Immature natural killer cell (primary cell): ENCODE measurements at regions not wholly inside any gene's neighbourhood (a gene's known extent, or its start where the extent isn't known, plus 50 kb on each side); places are given as distances from the start of the nearest gene placed in this dataset.

Experiments
- DNase-seq, 3 donors: peaks; one replicate each; pipeline ENCODE4 v3.0.0; 2022; ENCODE audit warnings: mixed read lengths in 1 of 3
- H3K27ac Mint-ChIP-seq, 6 donors: one replicate each; pipeline ENCODE4 v1.8.0; 2020; ENCODE audit warnings: mixed read lengths in 6 of 6, mild to moderate bottlenecking in 5 of 6, inconsistent platforms in 4 of 6, moderate library complexity in 3 of 6
- H3K27me3 Mint-ChIP-seq, 3 donors: one replicate each; pipeline ENCODE4 v1.8.0; 2020 to 2021; ENCODE audit warnings: low read depth in 3 of 3, mild to moderate bottlenecking in 3 of 3, mixed read lengths in 3 of 3, moderate library complexity in 3 of 3, inconsistent platforms in 1 of 3
- H3K36me3 Mint-ChIP-seq, 3 donors: one replicate each; pipeline ENCODE4 v1.8.0; 2020; ENCODE audit warnings: mixed read lengths in 3 of 3, inconsistent platforms in 2 of 3, mild to moderate bottlenecking in 2 of 3
- H3K4me1 Mint-ChIP-seq, 2 donors: one replicate each; pipeline ENCODE4 v1.8.0; 2020; ENCODE audit warnings: inconsistent platforms in 2 of 2, mild to moderate bottlenecking in 2 of 2, mixed read lengths in 2 of 2, moderate library complexity in 1 of 2
- H3K4me3 Mint-ChIP-seq, 5 donors: one replicate each; pipeline ENCODE4 v1.8.0; 2020; ENCODE audit warnings: mild to moderate bottlenecking in 5 of 5, mixed read lengths in 5 of 5, inconsistent platforms in 3 of 5, moderate library complexity in 3 of 5
- H3K9me3 Mint-ChIP-seq, 6 donors: one replicate each; pipeline ENCODE4 v1.8.0; 2020; ENCODE audit warnings: mild to moderate bottlenecking in 6 of 6, mixed read lengths in 6 of 6, inconsistent platforms in 4 of 6, moderate library complexity in 3 of 6

DNA sequence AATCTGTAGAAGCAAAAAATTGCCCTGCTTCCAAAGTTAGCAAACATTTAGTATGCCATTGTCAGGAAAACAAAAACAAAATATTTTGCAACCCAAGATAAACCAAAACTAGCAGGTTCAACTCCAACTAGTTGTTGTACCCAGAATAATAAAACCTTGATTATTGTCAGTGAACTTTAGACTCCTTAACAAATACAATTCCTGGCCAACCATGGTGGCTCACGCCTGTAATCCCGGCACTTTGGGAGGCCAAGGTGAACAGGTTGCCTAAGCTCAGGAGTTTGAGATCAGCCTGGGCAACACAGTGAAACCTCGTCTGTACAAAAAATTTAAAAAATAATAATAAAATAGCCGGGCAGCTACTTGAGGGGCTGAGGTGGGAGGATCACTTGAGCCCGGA, 53.6 kb upstream of the EPCAM start:
- Mint-ChIP-seq H3K27me3 (peaks cover under 1 to 4% (median 2%) of the 10 kb centered on the region in 3 donors), H3K4me3 (no peak overlapping the region), H3K36me3 (no peaks in the 10 kb centered on the region), H3K27ac (no peak overlapping the region), H3K4me1 (no peaks in the 10 kb centered on the region), H3K9me3 (no peaks in the 10 kb centered on the region)
- no peak for DNase-seq

DNA sequence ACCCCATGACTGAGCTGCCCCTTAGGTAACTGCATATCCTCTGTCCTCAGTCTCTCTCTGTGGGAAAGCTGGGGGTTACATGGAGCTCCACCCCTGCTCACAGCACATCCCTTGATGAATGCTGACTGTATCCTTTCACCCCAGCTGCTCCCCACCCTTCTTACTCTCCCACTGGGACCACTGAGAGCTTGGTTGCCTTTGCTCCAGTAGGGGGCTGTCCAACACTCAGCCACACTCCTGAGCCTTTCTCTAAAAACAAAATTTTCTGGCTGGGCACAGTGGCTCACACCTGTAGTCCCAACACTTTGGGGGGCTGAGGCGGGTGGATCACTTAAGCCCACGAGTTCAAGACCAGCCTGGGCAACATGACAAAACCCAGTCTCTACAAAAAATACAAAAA, 55.4 kb upstream of the EPCAM start:
- no peak for DNase-seq
- no peak overlapping the region for H3K27ac Mint-ChIP-seq
- peaks cover 0 to 6% of the 10 kb centered on the region in 2 donors for H3K4me1 Mint-ChIP-seq

DNA sequence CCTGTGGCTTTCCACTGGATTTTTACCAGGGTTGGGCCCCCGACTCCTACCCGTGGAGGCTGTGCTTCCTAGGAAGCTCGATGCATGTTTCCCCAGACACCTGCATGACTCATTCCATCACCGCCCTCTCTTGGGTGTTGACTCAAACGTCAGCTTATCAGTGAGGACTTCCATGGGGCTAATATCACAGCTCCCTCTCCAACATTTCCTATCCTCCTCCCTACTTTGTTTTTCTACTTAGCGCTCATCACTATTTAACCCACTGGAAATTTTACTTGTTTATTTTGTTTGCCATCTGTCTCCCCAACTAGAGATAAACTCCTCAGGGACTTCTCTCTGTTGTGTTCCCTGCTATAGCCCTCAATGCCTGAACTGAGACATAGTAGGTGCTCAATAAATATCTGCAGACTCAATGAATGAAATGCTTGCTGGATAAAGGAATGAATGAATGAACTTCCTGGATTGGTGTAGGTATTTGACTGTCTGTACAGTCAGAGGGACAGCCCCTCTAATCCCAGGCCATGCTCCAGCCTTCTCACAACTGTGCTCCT, 55.9 kb upstream of the EPCAM start:
- no peak overlapping the region for H3K27ac Mint-ChIP-seq
- no peak overlapping the region for H3K4me3 Mint-ChIP-seq
- H3K36me3 Mint-ChIP-seq, result no peaks in the 10 kb centered on the region
- no peaks in the 10 kb centered on the region for H3K9me3 Mint-ChIP-seq
- no peak for DNase-seq
- H3K4me1 Mint-ChIP-seq, result peaks cover 0 to 6% of the 10 kb centered on the region in 2 donors
- H3K27me3 Mint-ChIP-seq, result peaks cover 0 to 6% (median 1%) of the 10 kb centered on the region in 3 donors

More for the DNA sequence above, 55.4 kb upstream of the EPCAM start:
- Mint-ChIP-seq H3K36me3 (no peaks in the 10 kb centered on the region), H3K9me3 (no peaks in the 10 kb centered on the region), H3K4me3 (no peak overlapping the region), H3K27me3 (peaks cover 0 to 6% (median 1%) of the 10 kb centered on the region in 3 donors)

DNA sequence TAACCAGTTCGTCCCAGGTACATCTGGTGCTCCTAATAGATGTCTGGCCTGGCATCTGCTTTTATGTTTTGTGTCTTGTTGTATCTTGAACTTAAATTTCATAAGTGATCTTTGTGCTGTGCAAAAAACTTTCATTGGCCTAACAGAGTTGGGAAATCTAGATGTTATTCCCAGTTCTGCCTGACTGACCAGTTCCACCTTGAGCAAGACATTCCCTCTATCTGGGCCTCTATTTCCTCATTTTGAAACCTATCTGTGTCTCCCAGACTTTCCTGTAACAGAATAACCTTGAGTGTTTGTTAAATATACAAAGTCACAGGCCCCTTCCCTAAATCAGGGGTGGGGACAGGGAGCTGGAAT, 56.6 kb upstream of the EPCAM start:
- H3K4me1 Mint-ChIP-seq, result peaks cover 0 to 6% of the 10 kb centered on the region in 2 donors
- DNase-seq, result no peak
- H3K27ac Mint-ChIP-seq, result no peak overlapping the region
- peaks cover 0 to 6% (median 1%) of the 10 kb centered on the region in 3 donors for H3K27me3 Mint-ChIP-seq
- no peaks in the 10 kb centered on the region for H3K9me3 Mint-ChIP-seq
- no peak overlapping the region for H3K4me3 Mint-ChIP-seq
- no peaks in the 10 kb centered on the region for H3K36me3 Mint-ChIP-seq

DNA sequence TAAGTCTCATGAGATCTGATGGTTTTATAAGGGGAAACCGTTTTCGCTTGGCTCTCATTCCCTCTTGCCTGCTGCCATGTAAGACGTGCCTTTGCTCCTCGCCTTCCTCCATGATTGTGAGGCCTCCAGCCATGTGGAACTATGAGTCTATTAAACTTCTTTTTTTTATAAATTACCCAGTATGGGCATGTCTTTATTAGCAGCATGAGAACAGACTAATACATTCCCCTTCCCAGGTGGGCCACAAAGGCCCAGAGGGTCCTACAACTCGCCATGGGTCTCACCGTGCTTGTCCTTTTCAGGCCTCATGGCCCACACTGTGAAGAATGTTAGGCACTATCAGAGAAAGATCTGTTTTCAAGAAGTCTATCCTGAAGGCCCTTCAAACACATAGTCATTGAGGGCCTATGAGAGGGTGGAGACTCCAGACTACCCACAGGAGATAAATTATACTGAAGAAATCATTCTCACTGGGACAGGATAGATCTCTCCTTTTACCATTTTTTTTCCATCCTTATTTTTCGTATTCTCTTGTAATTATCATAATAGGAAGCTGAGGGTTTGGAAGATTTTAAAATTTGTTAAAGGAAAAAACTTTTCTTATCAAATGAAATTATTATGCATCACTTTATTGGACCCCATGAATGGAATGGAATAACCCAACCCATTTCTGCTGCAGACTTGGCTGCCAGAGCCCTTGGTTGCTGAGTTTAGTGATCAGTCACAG, 57.2 kb upstream of the EPCAM start:
- no peaks in the 10 kb centered on the region for H3K36me3 Mint-ChIP-seq
- peaks cover 0 to 6% (median 1%) of the 10 kb centered on the region in 3 donors for H3K27me3 Mint-ChIP-seq
- no peak overlapping the region for H3K27ac Mint-ChIP-seq
- H3K4me1 Mint-ChIP-seq, result peaks cover 0 to 6% of the 10 kb centered on the region in 2 donors
- H3K4me3 Mint-ChIP-seq, result no peak overlapping the region
- no peaks in the 10 kb centered on the region for H3K9me3 Mint-ChIP-seq
- no peak for DNase-seq

DNA sequence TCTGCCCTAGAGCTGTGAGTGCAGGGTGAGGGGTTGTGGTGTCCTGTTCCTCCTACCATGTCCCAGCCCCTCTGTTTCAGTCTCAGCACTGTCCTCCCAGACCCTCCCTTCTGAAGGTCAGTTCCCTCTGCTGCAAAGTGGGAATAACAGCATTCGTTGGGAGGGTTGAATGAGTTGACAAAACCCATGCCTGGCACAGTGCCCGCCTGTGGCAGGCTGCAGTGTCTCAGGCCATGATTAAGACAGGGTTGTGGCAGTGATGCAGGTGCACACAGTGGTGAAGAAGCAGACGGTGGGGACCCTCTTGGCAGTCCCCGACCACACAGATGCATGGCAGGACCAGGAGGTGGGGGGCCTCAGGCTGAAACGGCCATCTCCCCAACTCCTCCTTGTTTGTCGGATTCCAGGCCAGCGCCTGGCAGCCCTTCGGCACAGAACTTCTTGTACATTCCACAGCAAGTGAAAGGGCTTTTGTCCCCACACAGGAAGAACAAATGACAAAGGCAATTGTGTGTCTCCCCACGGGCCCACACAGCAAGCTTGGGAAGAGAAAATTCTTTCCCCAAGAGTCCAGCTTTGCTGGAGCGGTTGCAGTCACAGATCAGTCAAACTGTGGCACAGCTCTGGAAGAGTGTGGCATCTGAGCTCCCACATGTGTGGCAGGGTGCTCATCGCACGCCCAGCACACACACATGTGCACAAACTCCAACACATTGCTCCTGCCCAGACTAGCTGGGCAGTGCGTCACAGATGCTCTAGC, 58.1 kb upstream of the EPCAM start:
- Mint-ChIP-seq H3K36me3 (no peaks in the 10 kb centered on the region), H3K9me3 (no peaks in the 10 kb centered on the region), H3K27me3 (peaks cover 0 to 6% (median 1%) of the 10 kb centered on the region in 3 donors), H3K4me1 (peaks cover 0 to 6% of the 10 kb centered on the region in 2 donors), H3K4me3 (no peak overlapping the region), H3K27ac (peak overlapping the region in 1 of 6 donors; percentile 67)
- DNase-seq, result no peak

DNA sequence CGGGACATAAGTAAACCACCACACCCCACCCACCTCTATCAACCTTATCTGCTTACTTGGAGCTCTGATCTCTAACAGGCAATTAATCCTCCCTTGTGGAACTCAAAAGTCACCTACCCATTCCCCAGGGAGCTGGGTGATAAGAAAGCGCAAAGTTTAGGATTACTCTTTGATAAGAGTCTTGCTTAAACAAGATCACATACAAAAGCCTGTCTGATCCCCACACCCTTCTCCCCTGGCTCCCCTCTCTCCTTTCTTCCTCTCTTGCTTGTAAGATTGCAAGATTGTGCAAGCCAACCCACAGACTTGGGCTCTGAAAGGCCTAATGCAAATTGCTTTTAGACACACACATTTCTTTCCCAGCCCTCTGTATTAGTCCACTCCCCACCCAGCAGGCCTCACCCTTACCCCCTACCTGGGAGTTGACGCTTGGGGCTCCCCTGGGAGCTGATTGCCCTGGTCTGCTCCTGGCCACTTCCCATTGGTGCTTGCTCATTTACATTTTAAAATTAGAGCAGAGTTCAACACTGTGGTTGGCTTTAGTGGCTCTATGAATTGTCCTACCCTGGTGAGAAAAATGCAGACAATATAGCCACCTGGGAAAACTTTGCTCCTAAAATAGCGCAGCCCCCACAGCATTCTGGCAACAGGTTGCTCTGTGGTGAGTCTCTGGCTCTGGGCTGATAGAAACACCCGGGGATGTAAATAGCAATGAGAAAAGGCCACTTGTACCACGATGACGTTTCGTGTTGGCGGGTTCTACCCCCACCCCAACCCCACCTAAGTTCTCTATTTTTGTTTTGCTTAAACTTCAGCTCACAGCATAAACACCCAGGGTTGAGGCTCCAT, 58.9 kb upstream of the EPCAM start:
- no peak overlapping the region for H3K4me3 Mint-ChIP-seq

DNA sequence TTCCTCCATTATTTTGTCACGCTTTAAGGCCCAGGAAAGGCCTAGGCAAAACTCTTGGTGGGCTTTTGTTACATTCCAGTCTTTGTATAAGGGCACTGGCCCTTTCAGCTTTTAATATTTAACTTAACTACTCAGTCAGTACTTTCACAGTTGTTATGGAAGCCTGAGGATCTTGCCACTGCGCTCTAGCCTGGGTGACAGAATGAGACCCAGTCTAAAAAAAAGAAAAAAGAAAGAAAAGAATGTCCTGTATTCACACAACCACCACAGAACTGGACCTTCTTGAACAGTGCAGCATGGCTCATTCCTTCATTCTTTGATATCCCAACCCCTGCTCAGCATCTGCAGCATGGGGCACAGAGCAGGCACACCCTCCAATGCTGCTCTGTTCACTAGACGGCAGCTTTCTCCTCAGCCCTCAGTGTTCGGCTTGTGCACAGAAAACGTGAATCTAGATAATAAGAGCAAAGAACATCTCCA, 59.6 kb upstream of the EPCAM start:
- Mint-ChIP-seq H3K4me3 (no peak overlapping the region), H3K4me1 (peaks cover 0 to 6% of the 10 kb centered on the region in 2 donors), H3K9me3 (no peaks in the 10 kb centered on the region), H3K27me3 (peaks cover 1 to 6% (median 2%) of the 10 kb centered on the region in 3 donors), H3K36me3 (no peaks in the 10 kb centered on the region), H3K27ac (peak overlapping the region in 1 of 6 donors; percentile 38)
- DNase-seq, result no peak

More for the DNA sequence above, 58.9 kb upstream of the EPCAM start:
- Mint-ChIP-seq H3K27me3 (peaks cover 0 to 6% (median 1%) of the 10 kb centered on the region in 3 donors), H3K9me3 (no peaks in the 10 kb centered on the region), H3K27ac (no peak overlapping the region), H3K36me3 (no peaks in the 10 kb centered on the region), H3K4me1 (peaks cover 0 to 6% of the 10 kb centered on the region in 2 donors)
- no peak for DNase-seq

DNA sequence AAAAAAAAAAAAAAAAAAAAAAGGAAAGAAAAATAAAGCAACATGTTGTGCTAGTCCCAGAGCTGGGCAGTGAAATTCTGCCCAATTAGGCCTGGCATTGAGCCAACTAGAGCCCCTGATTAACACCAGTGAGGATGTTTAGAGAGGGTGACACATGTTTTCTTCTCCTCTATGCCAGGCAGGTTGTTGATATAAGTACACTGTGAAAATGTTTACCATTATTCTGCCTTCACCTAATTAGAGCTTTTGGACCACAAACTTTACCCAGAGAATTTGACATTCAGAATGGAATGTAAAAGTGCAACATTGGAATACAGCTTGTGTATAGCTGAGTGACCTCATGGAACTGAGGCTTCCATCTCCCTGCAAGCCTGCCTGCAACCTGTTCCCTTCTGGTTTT, 62.0 kb upstream of the EPCAM start:
- no peak for DNase-seq
- Mint-ChIP-seq H3K27me3 (peaks cover 0 to 8% (median 7%) of the 10 kb centered on the region in 3 donors), H3K9me3 (no peaks in the 10 kb centered on the region), H3K4me3 (no peak overlapping the region), H3K36me3 (no peaks in the 10 kb centered on the region), H3K4me1 (peaks cover 0 to 6% of the 10 kb centered on the region in 2 donors), H3K27ac (no peak overlapping the region)

DNA sequence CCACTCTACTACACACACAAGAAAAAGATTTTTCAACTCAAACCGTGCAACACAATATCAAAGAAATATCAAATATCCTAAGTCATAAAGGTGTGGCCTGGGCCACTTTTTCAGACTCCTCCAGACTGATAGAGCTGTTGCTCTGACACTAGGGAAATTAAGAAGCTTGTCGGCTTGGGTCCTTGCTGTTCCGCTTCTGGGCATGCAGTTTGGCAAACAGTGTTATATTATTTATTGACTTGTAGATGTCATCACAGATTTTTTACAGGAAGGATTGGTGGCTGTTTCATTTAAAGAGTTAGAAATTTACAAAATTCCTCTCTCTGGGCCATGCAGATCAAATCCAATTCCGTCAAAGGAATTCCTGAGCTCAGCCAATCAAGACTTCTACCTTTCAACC, 64.5 kb upstream of the EPCAM start:
- Mint-ChIP-seq H3K9me3 (no peaks in the 10 kb centered on the region), H3K36me3 (no peaks in the 10 kb centered on the region), H3K4me3 (no peak overlapping the region), H3K27ac (no peak overlapping the region), H3K27me3 (peaks cover 0 to 7% (median 2%) of the 10 kb centered on the region in 3 donors), H3K4me1 (peaks cover 14 to 17% of the 10 kb centered on the region in 2 donors)
- DNase-seq, result no peak

DNA sequence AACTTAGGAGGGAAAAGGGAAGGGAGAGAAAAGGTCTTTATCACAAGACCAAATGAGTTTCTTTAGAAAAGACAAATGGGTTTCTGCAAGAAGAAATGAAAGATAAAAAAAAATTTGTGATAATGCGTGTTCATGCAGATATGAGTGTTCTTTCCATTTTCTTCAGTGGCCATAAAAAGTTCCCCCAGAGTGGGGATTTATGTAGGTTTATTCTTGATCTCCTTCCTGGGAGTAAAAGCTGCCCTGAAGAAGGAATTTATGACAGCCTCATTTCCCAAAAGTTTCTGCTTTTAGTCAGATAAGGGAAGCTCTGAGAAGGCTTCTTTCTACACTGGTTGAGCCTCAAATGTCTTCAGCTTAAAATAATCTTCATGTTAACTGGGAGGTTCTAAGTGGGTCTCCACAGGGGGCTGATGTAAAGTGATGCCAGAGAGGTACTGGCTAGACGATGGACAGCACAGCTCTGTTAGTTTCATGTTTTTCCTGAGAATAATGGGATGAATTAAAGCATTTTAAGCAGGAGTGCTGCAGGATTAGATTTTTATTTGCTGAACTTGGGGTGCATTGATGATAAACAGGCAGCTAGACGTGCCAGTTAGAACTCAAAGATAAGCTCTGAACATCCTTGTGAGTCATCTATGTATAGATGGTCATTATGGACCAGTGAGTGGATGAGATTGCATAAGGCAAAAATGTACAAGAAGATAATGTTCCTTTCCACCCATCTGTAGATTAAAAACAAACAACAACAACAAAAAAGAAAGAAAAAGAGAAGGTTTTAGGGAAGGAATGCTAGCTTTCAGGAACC, 65.6 kb upstream of the EPCAM start:
- H3K36me3 Mint-ChIP-seq, result no peaks in the 10 kb centered on the region
- no peaks in the 10 kb centered on the region for H3K9me3 Mint-ChIP-seq
- DNase-seq, result no peak
- peaks cover 14 to 17% of the 10 kb centered on the region in 2 donors for H3K4me1 Mint-ChIP-seq
- peaks cover 0 to 8% (median 2%) of the 10 kb centered on the region in 3 donors for H3K27me3 Mint-ChIP-seq
- no peak overlapping the region for H3K27ac Mint-ChIP-seq
- H3K4me3 Mint-ChIP-seq, result no peak overlapping the region

DNA sequence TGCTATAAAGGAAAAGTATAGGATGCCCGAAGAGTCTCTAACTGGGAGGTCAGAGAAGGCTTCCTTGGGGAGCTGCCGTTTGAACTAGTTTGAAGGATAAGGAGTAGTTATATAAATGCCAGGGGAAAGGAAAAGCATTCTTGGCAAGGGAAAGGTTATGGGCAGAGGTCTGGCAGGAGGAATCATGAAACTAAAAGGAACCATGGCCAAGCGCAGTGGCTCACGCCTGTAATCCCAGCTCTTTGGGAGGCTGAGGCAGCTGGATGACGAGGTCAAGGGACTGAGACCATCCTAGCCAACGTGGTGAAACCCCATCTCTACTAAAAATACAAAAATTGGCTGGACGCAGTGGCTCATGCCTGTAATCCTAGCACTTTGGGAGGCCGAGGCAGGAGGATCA, 66.8 kb upstream of the EPCAM start:
- H3K4me3 Mint-ChIP-seq, result no peak overlapping the region
- H3K4me1 Mint-ChIP-seq, result peaks cover 14 to 17% of the 10 kb centered on the region in 2 donors
- no peaks in the 10 kb centered on the region for H3K36me3 Mint-ChIP-seq
- no peaks in the 10 kb centered on the region for H3K9me3 Mint-ChIP-seq
- H3K27me3 Mint-ChIP-seq, result peaks cover 0 to 9% (median 2%) of the 10 kb centered on the region in 3 donors
- no peak overlapping the region for H3K27ac Mint-ChIP-seq
- DNase-seq, result no peak

DNA sequence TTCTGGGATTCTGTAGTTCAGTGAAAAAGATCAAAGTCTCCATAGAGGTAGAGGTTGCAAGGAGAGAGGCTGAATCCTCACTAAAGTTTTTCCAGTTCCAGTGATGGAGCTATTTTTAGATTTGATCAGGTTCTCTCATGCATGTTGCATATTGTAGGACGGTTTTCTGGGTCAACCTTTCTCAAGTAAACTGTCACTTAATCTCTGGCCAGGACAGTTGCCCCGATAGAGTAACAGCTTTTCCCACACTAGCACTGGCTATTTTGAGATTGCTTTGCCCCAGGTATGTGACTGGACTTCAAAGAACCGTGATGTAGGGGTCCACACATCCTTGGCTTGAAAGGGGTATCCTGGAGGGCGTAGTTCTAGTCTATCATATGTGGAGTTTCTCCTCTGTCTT, 67.4 kb upstream of the EPCAM start:
- Mint-ChIP-seq H3K27me3 (peaks cover 0 to 12% (median 2%) of the 10 kb centered on the region in 3 donors), H3K27ac (no peak overlapping the region), H3K36me3 (no peaks in the 10 kb centered on the region), H3K4me1 (peaks cover 14 to 17% of the 10 kb centered on the region in 2 donors), H3K4me3 (no peak overlapping the region), H3K9me3 (no peaks in the 10 kb centered on the region)
- no peak for DNase-seq
